PC-3 (cell line): ENCODE measurements at regions not wholly inside any gene's neighbourhood (a gene's known extent, or its start where the extent isn't known, plus 50 kb on each side); places are given as distances from the start of the nearest gene placed in this dataset.

ENCODE experiments used
- EZH2 ChIP-seq: fragments of 300-600 bp; sonication (generic); IDR thresholded peaks from one replicate; pipeline ENCODE4 v1.6.1; 2017; ENCODE audit warnings: antibody characterized with exemption, mild to moderate bottlenecking, low read length; ENCODE audit not compliant: unreplicated experiment
- TF ChIP-seq, protein P1 (sequence below): fragments of 300-600 bp; sonication (generic); conservative IDR thresholded peaks from 2 replicates; pipeline ENCODE4 v1.5.1; 2017; ENCODE audit warnings: antibody characterized with exemption, low read depth, mild to moderate bottlenecking, low read length

DNA sequence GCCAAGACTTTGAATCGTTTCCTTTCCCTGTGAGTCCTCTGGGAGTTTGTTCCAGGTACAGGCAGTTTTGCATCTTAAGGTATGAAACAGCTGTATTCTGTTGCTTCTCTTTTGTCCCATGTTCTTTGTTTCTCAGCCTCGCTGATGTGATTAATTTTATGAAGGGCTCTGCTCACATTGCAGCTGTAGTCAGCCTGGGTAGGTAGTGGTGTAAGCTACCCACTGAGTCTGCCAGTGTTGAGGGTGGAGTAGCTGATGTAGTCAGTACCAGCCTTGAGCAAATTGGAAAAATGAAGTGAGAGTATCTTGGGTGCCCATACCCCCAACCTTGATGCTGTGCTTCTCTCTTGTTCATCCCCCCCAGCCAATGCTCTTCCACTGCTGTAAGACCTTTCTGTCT lies 139.6 kb upstream of the SMIM31 start:
- TF ChIP-seq EZH2 = no peak
- TF ChIP-seq, protein P1, sequence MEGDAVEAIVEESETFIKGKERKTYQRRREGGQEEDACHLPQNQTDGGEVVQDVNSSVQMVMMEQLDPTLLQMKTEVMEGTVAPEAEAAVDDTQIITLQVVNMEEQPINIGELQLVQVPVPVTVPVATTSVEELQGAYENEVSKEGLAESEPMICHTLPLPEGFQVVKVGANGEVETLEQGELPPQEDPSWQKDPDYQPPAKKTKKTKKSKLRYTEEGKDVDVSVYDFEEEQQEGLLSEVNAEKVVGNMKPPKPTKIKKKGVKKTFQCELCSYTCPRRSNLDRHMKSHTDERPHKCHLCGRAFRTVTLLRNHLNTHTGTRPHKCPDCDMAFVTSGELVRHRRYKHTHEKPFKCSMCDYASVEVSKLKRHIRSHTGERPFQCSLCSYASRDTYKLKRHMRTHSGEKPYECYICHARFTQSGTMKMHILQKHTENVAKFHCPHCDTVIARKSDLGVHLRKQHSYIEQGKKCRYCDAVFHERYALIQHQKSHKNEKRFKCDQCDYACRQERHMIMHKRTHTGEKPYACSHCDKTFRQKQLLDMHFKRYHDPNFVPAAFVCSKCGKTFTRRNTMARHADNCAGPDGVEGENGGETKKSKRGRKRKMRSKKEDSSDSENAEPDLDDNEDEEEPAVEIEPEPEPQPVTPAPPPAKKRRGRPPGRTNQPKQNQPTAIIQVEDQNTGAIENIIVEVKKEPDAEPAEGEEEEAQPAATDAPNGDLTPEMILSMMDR = no peak
